ENCODE measurements at regions not wholly inside any gene's neighbourhood (a gene's known extent, or its start where the extent isn't known, plus 50 kb on each side); places are given as distances from the start of the nearest gene placed in this dataset.

DNA sequence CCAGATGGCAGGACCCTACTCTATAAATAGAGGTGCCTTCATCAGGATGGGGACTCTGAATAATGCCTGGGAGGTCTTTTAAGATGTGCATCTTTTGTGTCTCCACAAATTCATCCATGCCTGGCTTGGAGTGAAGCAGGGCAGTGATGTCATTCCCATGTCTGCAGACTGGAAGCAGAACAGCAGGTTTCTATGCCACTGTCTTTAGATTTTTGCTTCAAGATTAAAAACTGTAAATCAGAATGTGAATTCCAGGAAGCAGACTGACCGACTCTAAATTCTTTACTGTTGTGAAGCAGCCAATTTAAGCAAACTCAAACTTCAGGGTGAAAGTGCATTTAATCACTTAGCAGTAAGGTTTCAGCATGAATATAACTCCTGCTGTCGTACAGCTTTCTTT, 159.3 kb downstream of the SCG2 start:
- TF ChIP-seq, protein P1, sequence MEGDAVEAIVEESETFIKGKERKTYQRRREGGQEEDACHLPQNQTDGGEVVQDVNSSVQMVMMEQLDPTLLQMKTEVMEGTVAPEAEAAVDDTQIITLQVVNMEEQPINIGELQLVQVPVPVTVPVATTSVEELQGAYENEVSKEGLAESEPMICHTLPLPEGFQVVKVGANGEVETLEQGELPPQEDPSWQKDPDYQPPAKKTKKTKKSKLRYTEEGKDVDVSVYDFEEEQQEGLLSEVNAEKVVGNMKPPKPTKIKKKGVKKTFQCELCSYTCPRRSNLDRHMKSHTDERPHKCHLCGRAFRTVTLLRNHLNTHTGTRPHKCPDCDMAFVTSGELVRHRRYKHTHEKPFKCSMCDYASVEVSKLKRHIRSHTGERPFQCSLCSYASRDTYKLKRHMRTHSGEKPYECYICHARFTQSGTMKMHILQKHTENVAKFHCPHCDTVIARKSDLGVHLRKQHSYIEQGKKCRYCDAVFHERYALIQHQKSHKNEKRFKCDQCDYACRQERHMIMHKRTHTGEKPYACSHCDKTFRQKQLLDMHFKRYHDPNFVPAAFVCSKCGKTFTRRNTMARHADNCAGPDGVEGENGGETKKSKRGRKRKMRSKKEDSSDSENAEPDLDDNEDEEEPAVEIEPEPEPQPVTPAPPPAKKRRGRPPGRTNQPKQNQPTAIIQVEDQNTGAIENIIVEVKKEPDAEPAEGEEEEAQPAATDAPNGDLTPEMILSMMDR (conservative IDR thresholded peaks at IDR 0.05 in 1 of 2, IDR thresholded peaks at IDR 0.05 in 1 of 2; ENCODE audit: low read depth in 1 of 2, low read length in 2 of 2) = no peak
- no peak for TF ChIP-seq EZH2 (IDR thresholded peaks at IDR 0.05; ENCODE audit: low read length, missing control alignments)

Measured in fibroblast of lung (primary cell).